ENCODE measurements at regions not wholly inside any gene's neighbourhood (a gene's known extent, or its start where the extent isn't known, plus 50 kb on each side); places are given as distances from the start of the nearest gene placed in this dataset.
"Not testable (repeated sequence)": the region's sequence is repeated elsewhere in the genome, so short reads cannot be mapped to it uniquely, and the experiment has no call there.

GRCh38 chr5:1982561-1982960 lies 99.8 kb upstream of the IRX4 start:
- DNase-seq (ENCODE audit: low read depth in 2 of 3, low spot score in 2 of 3): not testable (repeated sequence)

GRCh38 chr5:1975898-1976765 lies 93.4 kb upstream of the IRX4 start:
- DNase-seq (ENCODE audit: low read depth in 2 of 3, low spot score in 2 of 3): no peak

GRCh38 chr5:1975406-1975715 lies 92.6 kb upstream of the IRX4 start:
- DNase-seq (ENCODE audit: low read depth in 2 of 3, low spot score in 2 of 3): no peak

GRCh38 chr5:1974501-1975405 lies 92.0 kb upstream of the IRX4 start:
- DNase-seq (ENCODE audit: low read depth in 2 of 3, low spot score in 2 of 3): no peak

GRCh38 chr5:1974081-1974480 lies 91.4 kb upstream of the IRX4 start:
- DNase-seq (ENCODE audit: low read depth in 2 of 3, low spot score in 2 of 3): no peak

GRCh38 chr5:1973391-1974013 lies 90.8 kb upstream of the IRX4 start:
- no peak for DNase-seq (ENCODE audit: low read depth in 2 of 3, low spot score in 2 of 3)

- DNase-seq (ENCODE audit: low read depth in 2 of 3, low spot score in 2 of 3): no peak
Measured at GRCh38 chr5:1971944-1972343, 89.2 kb upstream of the IRX4 start.

GRCh38 chr5:1967736-1968135 lies 85.0 kb upstream of the IRX4 start:
- no peak for DNase-seq (ENCODE audit: low read depth in 2 of 3, low spot score in 2 of 3)

GRCh38 chr5:1966461-1966860 lies 83.7 kb upstream of the IRX4 start:
- DNase-seq (ENCODE audit: low read depth in 2 of 3, low spot score in 2 of 3): no peak

- no peak for DNase-seq (ENCODE audit: low read depth in 2 of 3, low spot score in 2 of 3)
Measured at GRCh38 chr5:1965925-1966324, 83.2 kb upstream of the IRX4 start.

GRCh38 chr5:1963941-1964451 lies 81.3 kb upstream of the IRX4 start:
- no peak for DNase-seq (ENCODE audit: low read depth in 2 of 3, low spot score in 2 of 3)

- DNase-seq (ENCODE audit: low read depth in 2 of 3, low spot score in 2 of 3): no peak
Measured at GRCh38 chr5:1963358-1963757, 80.6 kb upstream of the IRX4 start.

GRCh38 chr5:1962619-1963355 lies 80.1 kb upstream of the IRX4 start:
- no peak for DNase-seq (ENCODE audit: low read depth in 2 of 3, low spot score in 2 of 3)

- no peak for DNase-seq (ENCODE audit: low read depth in 2 of 3, low spot score in 2 of 3)
Measured at GRCh38 chr5:1961952-1962595, 79.3 kb upstream of the IRX4 start.

- no peak for DNase-seq (ENCODE audit: low read depth in 2 of 3, low spot score in 2 of 3)
Measured at GRCh38 chr5:1961304-1961946, 78.7 kb upstream of the IRX4 start.

- no peak for DNase-seq (ENCODE audit: low read depth in 2 of 3, low spot score in 2 of 3)
Measured at GRCh38 chr5:1960595-1961303, 78.0 kb upstream of the IRX4 start.

GRCh38 chr5:1959725-1960581 lies 77.2 kb upstream of the IRX4 start:
- no peak for DNase-seq (ENCODE audit: low read depth in 2 of 3, low spot score in 2 of 3)

GRCh38 chr5:1959231-1959630 lies 76.5 kb upstream of the IRX4 start:
- no peak for DNase-seq (ENCODE audit: low read depth in 2 of 3, low spot score in 2 of 3)
